ENCODE measurements at regions not wholly inside any gene's neighbourhood (a gene's known extent, or its start where the extent isn't known, plus 50 kb on each side); places are given as distances from the start of the nearest gene placed in this dataset.

DNA sequence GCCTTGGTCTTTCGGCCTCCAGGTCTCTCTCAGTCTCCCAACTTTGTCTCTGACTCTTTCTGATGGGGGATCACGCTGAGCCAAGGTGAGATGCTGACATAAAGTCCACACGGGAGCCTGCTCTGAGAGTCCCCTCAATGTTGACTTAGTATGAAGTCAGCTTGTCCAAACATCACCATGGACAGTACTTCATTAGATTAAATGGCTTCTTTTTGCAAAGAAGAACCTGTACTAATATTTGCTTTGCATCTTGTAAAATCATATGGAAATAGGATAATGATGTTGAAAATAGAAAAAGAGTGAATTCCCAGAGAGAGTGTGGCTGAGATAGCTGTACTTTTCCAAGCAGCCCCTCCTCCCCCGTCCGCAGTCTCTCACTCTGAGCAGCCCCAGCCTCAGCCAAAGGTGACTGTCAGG, 56.7 kb upstream of the SIAH1 start:
- TF ChIP-seq CREB1 (IDR thresholded peaks at IDR 0.05; ENCODE audit: low read depth) (no peak), EGR1 (IDR thresholded peaks at IDR 0.05) (no peak), TCF12 (IDR thresholded peaks at IDR 0.05; ENCODE audit: low read depth) (no peak), YY1 (IDR thresholded peaks at IDR 0.05; ENCODE audit: low read depth) (no peak)
- TF ChIP-seq, protein P1, sequence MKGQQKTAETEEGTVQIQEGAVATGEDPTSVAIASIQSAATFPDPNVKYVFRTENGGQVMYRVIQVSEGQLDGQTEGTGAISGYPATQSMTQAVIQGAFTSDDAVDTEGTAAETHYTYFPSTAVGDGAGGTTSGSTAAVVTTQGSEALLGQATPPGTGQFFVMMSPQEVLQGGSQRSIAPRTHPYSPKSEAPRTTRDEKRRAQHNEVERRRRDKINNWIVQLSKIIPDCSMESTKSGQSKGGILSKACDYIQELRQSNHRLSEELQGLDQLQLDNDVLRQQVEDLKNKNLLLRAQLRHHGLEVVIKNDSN (IDR thresholded peaks at IDR 0.05): no peak
- TF ChIP-seq, protein P2, sequence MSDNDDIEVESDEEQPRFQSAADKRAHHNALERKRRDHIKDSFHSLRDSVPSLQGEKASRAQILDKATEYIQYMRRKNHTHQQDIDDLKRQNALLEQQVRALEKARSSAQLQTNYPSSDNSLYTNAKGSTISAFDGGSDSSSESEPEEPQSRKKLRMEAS (IDR thresholded peaks at IDR 0.05): no peak
- TF ChIP-seq, protein P3, sequence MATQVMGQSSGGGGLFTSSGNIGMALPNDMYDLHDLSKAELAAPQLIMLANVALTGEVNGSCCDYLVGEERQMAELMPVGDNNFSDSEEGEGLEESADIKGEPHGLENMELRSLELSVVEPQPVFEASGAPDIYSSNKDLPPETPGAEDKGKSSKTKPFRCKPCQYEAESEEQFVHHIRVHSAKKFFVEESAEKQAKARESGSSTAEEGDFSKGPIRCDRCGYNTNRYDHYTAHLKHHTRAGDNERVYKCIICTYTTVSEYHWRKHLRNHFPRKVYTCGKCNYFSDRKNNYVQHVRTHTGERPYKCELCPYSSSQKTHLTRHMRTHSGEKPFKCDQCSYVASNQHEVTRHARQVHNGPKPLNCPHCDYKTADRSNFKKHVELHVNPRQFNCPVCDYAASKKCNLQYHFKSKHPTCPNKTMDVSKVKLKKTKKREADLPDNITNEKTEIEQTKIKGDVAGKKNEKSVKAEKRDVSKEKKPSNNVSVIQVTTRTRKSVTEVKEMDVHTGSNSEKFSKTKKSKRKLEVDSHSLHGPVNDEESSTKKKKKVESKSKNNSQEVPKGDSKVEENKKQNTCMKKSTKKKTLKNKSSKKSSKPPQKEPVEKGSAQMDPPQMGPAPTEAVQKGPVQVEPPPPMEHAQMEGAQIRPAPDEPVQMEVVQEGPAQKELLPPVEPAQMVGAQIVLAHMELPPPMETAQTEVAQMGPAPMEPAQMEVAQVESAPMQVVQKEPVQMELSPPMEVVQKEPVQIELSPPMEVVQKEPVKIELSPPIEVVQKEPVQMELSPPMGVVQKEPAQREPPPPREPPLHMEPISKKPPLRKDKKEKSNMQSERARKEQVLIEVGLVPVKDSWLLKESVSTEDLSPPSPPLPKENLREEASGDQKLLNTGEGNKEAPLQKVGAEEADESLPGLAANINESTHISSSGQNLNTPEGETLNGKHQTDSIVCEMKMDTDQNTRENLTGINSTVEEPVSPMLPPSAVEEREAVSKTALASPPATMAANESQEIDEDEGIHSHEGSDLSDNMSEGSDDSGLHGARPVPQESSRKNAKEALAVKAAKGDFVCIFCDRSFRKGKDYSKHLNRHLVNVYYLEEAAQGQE (IDR thresholded peaks at IDR 0.05; ENCODE audit: low read depth): peak; percentile 40; the same call in 1 of the 2 replicates

DNA sequence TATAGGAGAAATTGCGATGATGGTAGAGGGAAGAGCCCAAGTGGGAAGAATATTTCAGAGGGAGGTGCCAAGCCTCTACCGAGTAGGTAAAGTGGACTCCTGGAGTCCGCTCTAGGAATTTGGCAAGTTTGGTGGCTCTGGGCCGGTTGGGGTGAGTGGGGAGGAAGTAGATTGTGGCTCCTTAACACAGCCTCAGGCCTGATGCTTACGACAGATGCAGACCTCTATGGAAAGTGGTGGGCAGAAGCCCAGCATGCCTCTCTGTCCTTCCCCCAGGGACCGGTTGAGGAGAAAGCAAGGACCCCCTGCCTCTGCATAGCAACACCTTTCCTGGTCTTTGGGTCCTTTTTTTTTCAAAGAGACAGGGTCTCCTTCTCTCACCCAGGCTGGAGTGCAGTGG, 55.9 kb upstream of the SIAH1 start:
- TF ChIP-seq RAD21 (IDR thresholded peaks at IDR 0.05; ENCODE audit: low read depth): no peak
- TF ChIP-seq YY1 (IDR thresholded peaks at IDR 0.05; ENCODE audit: low read depth): no peak
- no peak for TF ChIP-seq FOXM1 (IDR thresholded peaks at IDR 0.05; ENCODE audit: borderline replicate concordance, low read depth)
- TF ChIP-seq, protein P3 (IDR thresholded peaks at IDR 0.05; ENCODE audit: low read depth): no peak
- TF ChIP-seq ZBTB7A (IDR thresholded peaks at IDR 0.05; ENCODE audit: low read depth): no peak
- TF ChIP-seq, protein P1 (IDR thresholded peaks at IDR 0.05): no peak

DNA sequence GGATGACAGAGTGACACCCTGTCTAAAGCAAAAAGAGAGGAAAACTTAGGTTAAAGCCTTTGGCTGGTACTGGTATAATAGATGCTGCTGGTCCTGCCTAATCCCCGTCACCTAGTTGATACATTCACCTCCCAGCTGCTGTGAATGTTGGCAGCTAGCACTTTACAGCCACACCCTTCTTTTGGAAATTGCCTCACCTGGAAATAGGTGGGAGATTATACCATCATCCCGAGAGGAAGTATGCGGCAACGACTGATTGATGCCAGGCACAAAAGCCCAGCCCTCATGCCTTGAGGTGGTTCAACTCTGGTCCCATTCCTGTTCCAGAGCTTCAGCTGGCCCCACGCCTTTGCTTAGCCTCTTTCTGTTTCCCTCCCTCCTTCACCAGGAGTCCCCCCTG, 53.2 kb upstream of the SIAH1 start:
- TF ChIP-seq NFIC (IDR thresholded peaks at IDR 0.05) (no peak), RAD21 (IDR thresholded peaks at IDR 0.05; ENCODE audit: low read depth) (no peak), TCF12 (IDR thresholded peaks at IDR 0.05; ENCODE audit: low read depth) (no peak), EP300 (IDR thresholded peaks at IDR 0.05; ENCODE audit: borderline replicate concordance) (no peak), EGR1 (IDR thresholded peaks at IDR 0.05) (no peak), ZBTB7A (IDR thresholded peaks at IDR 0.05; ENCODE audit: low read depth) (no peak), CREB1 (IDR thresholded peaks at IDR 0.05; ENCODE audit: low read depth) (no peak), FOXM1 (IDR thresholded peaks at IDR 0.05; ENCODE audit: borderline replicate concordance, low read depth) (no peak), CEBPB (IDR thresholded peaks at IDR 0.05) (no peak), YY1 (IDR thresholded peaks at IDR 0.05; ENCODE audit: low read depth) (no peak), TAF1 (IDR thresholded peaks at IDR 0.05; ENCODE audit: low read depth) (no peak), TEAD4 (IDR thresholded peaks at IDR 0.05) (no peak)
- TF ChIP-seq, protein P2 (IDR thresholded peaks at IDR 0.05): no peak
- TF ChIP-seq, protein P1 (IDR thresholded peaks at IDR 0.05): no peak
- TF ChIP-seq, protein P3 (IDR thresholded peaks at IDR 0.05; ENCODE audit: low read depth): no peak

DNA sequence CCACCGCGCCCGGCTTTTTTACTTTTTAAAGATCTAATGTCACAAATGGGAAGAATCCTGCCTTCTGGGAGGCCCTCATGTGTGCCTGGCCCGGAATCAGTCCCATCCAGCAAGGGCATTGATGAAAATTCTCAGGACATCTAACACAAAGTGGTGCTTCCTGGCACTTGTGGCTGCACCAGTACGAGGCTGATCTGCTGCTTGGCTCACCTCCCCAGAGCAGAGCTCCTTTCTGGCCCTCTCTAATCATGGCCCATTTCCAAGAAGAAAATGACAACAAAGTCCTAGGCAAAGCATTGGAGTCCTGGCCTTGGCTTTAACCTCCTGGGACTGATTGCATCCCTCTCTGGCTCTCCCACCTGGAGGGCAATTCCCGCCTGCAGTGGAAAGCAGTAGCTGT, 50.7 kb upstream of the SIAH1 start:
- TF ChIP-seq EGR1 (IDR thresholded peaks at IDR 0.05): no peak
- TF ChIP-seq TAF1 (IDR thresholded peaks at IDR 0.05; ENCODE audit: low read depth): no peak
- TF ChIP-seq FOXM1 (IDR thresholded peaks at IDR 0.05; ENCODE audit: borderline replicate concordance, low read depth): no peak
- TF ChIP-seq TEAD4 (IDR thresholded peaks at IDR 0.05): no peak
- TF ChIP-seq EP300 (IDR thresholded peaks at IDR 0.05; ENCODE audit: borderline replicate concordance): no peak
- TF ChIP-seq, protein P1 (IDR thresholded peaks at IDR 0.05): no peak
- TF ChIP-seq, protein P2 (IDR thresholded peaks at IDR 0.05): no peak
- TF ChIP-seq ZBTB7A (IDR thresholded peaks at IDR 0.05; ENCODE audit: low read depth): no peak
- TF ChIP-seq CREB1 (IDR thresholded peaks at IDR 0.05; ENCODE audit: low read depth): no peak
- no peak for TF ChIP-seq NFIC (IDR thresholded peaks at IDR 0.05)
- TF ChIP-seq TCF12 (IDR thresholded peaks at IDR 0.05; ENCODE audit: low read depth): no peak
- TF ChIP-seq, protein P3 (IDR thresholded peaks at IDR 0.05; ENCODE audit: low read depth): no peak
- no peak for TF ChIP-seq CEBPB (IDR thresholded peaks at IDR 0.05)
- TF ChIP-seq RAD21 (IDR thresholded peaks at IDR 0.05; ENCODE audit: low read depth): no peak

All from Ishikawa (cell line).